IMR-90 (cell line): ENCODE measurements at regions not wholly inside any gene's neighbourhood (a gene's known extent, or its start where the extent isn't known, plus 50 kb on each side); places are given as distances from the start of the nearest gene placed in this dataset.

ENCODE experiments used
- ATAC-seq: fragments of 200-7000 bp; cut with Tn5 transposase; 2 replicates; pipeline ENCODE4 v1.9.1; 2020; ENCODE audit warnings: low read depth, mild to moderate bottlenecking, moderate library complexity
- BruUV-seq: library from RNA; stranded (reverse); fragments of 400-500 nt; replicated peaks from 2 replicates; lab custom pipeline; 2021; lab: Mats Ljungman, UMichigan
- CTCF ChIA-PET: fragments of 300-600 bp; formaldehyde crosslinking; extraction: SDS; loops from one replicate; lab custom pipeline; 2021; ENCODE audit warnings: antibody characterized with exemption; lab: Yijun Ruan, JAX
- POLR2A ChIA-PET: fragments of 300-600 bp; sonication (Branson Sonifier 250); formaldehyde crosslinking; loops from one replicate; lab custom pipeline; 2022; ENCODE audit warnings: antibody characterized with exemption; ENCODE audit not compliant: unreplicated experiment; lab: Charles Lee
- DNase-seq: peaks from one replicate; pipeline ENCODE4 v3.0.0; 2013
- H2AFZ ChIP-seq: replicated peaks from 2 replicates; pipeline ENCODE3; 2013; ENCODE audit warnings: low read length, mild to moderate bottlenecking; ENCODE audit not compliant: poor library complexity
- H2AK5ac ChIP-seq: 2 replicates; pipeline ENCODE4 v1.6.1; 2013; ENCODE audit warnings: low read depth, low read length, inconsistent platforms
- H2AK9ac ChIP-seq: replicated peaks from 2 replicates; pipeline ENCODE3; 2013; ENCODE audit warnings: mild to moderate bottlenecking, low read depth, low read length, moderate library complexity; ENCODE audit not compliant: poor library complexity
- H2BK120ac ChIP-seq: 2 replicates; pipeline ENCODE4 v1.6.1; 2013; ENCODE audit warnings: low read depth, low read length, inconsistent platforms
- H2BK15ac ChIP-seq: 3 replicates; pipeline ENCODE4 v1.6.1; 2013; ENCODE audit warnings: low read depth, low read length, inconsistent platforms
- H2BK20ac ChIP-seq: 2 replicates; pipeline ENCODE4 v1.6.1; 2013; ENCODE audit warnings: low read depth, mild to moderate bottlenecking, inconsistent platforms, low read length, moderate library complexity
- H2BK5ac ChIP-seq: 2 replicates; pipeline ENCODE4 v1.6.1; 2013; ENCODE audit warnings: mild to moderate bottlenecking, low read depth, low read length, inconsistent platforms; ENCODE audit not compliant: poor library complexity, severe bottlenecking
- H3K14ac ChIP-seq: replicated peaks from 2 replicates; pipeline ENCODE4 v1.6.1; 2013; ENCODE audit warnings: low read depth, low read length, inconsistent platforms
- H3K18ac ChIP-seq: 2 replicates; pipeline ENCODE4 v1.6.1; 2013; ENCODE audit warnings: low read depth, low read length, control low read depth
- H3K23ac ChIP-seq: 2 replicates; pipeline ENCODE4 v1.6.1; 2013; ENCODE audit warnings: low read depth, low read length, inconsistent platforms
- H3K27ac ChIP-seq: 2 replicates; pipeline ENCODE4 v1.5.1; 2013; ENCODE audit warnings: mild to moderate bottlenecking, control low read depth, low read length; ENCODE audit not compliant: insufficient read depth
- H3K27me3 ChIP-seq: 2 replicates; pipeline ENCODE4 v1.6.1; 2013; ENCODE audit warnings: low read length; ENCODE audit not compliant: control insufficient read depth, insufficient read depth
- H3K36me3 ChIP-seq: 2 replicates; pipeline ENCODE4 v1.6.1; 2013; ENCODE audit warnings: low read length, mixed read lengths; ENCODE audit not compliant: control insufficient read depth, insufficient read depth
- H3K4ac ChIP-seq: 2 replicates; pipeline ENCODE4 v1.6.1; 2013; ENCODE audit warnings: low read depth, low read length, inconsistent platforms
- H3K4me1 ChIP-seq: 2 replicates; pipeline ENCODE4 v1.6.1; 2013; ENCODE audit warnings: low read length, mixed read lengths; ENCODE audit not compliant: control insufficient read depth, insufficient read depth
- H3K4me2 ChIP-seq: 2 replicates; pipeline ENCODE4 v1.6.1; 2013; ENCODE audit warnings: low read depth, mild to moderate bottlenecking, control low read depth, low read length, moderate library complexity
- H3K4me3 ChIP-seq: 2 replicates; pipeline ENCODE4 v1.5.1; 2013; ENCODE audit warnings: low read depth, mild to moderate bottlenecking, control low read depth, low read length, moderate library complexity; ENCODE audit not compliant: insufficient read depth
- H3K56ac ChIP-seq: 2 replicates; pipeline ENCODE4 v1.6.1; 2013; ENCODE audit warnings: low read length, inconsistent platforms; ENCODE audit not compliant: insufficient read depth; ENCODE audit errors: extremely low read depth
- H3K79me1 ChIP-seq, 2 experiments: 2 replicates each; pipeline ENCODE4 v1.6.1; 2013; ENCODE audit warnings: low read length in 2 of 2, inconsistent platforms in 1 of 2, low read depth in 1 of 2
- H3K9ac ChIP-seq: 2 replicates; pipeline ENCODE4 v1.6.1; 2013; ENCODE audit warnings: low read depth, low read length, control low read depth
- H3K9me1 ChIP-seq: 2 replicates; pipeline ENCODE4 v1.6.1; 2013; ENCODE audit warnings: low read length, inconsistent platforms; ENCODE audit not compliant: insufficient read depth
- H3K9me3 ChIP-seq: 2 replicates; pipeline ENCODE4 v1.6.1; 2013; ENCODE audit warnings: low read length; ENCODE audit not compliant: control insufficient read depth, insufficient read depth
- H4K20me1 ChIP-seq: 2 replicates; pipeline ENCODE4 v1.6.1; 2013; ENCODE audit warnings: low read length, inconsistent platforms; ENCODE audit not compliant: insufficient read depth
- H4K5ac ChIP-seq: 2 replicates; pipeline ENCODE4 v1.6.1; 2013; ENCODE audit warnings: mild to moderate bottlenecking, low read depth, low read length, control low read depth
- H4K8ac ChIP-seq, 2 experiments: 2 replicates each; pipeline ENCODE4 v1.6.1; 2013; ENCODE audit warnings: low read depth in 2 of 2, low read length in 2 of 2, control low read depth in 1 of 2, inconsistent platforms in 1 of 2
- H4K91ac ChIP-seq: 2 replicates; pipeline ENCODE4 v1.6.1; 2013; ENCODE audit warnings: low read depth, low read length, inconsistent platforms; ENCODE audit not compliant: insufficient read depth
- CEBPB ChIP-seq: IDR thresholded peaks from 2 replicates; pipeline ENCODE4 v1.6.1; 2012; ENCODE audit warnings: low read depth, low read length, improper control_type of control experiment
- MXI1 ChIP-seq: IDR thresholded peaks from 2 replicates; pipeline ENCODE4 v1.6.1; 2012; ENCODE audit warnings: low read depth, mild to moderate bottlenecking, low read length, moderate library complexity, borderline replicate concordance
- RCOR1 ChIP-seq: IDR thresholded peaks from 2 replicates; pipeline ENCODE4 v1.6.1; 2012; ENCODE audit warnings: mild to moderate bottlenecking, low read length, improper control_type of control experiment; ENCODE audit not compliant: insufficient replicate concordance
- WGBS, 2 experiments: methylation state at CpG; one replicate each; pipeline versions ENCODE4 v1.1.5 to v1.1.7; 2013; ENCODE audit warnings: missing lambda C conversion rate in 2 of 2; ENCODE audit not compliant: insufficient read length in 1 of 2; ENCODE audit errors: extremely low coverage in 2 of 2; 5-methylcytosine and 5-hydroxymethylcytosine counted together
- dilution Hi-C: fragments of 300-500 bp; cut with HindIII; formaldehyde crosslinking; loops from one replicate; pipeline ENCODE4 v1.14.3; 2018; ENCODE audit warnings: low sequenced_read_pairs; ENCODE audit not compliant: unreplicated experiment
- in situ Hi-C: fragments of 300-500 bp; cut with MboI; formaldehyde crosslinking; loops from 3 replicates; pipeline ENCODE4 v1.14.3; 2019; ENCODE audit warnings: low sequenced_read_pairs, inconsistent platforms, mixed read lengths
- intact Hi-C: fragments of 100-400 bp; cut with micrococcal nuclease; formaldehyde crosslinking; loops from 2 replicates; pipeline ENCODE4 v1.10.0; 2022

- H3K9ac ChIP-seq: no peak overlapping the region
- H3K4me1 ChIP-seq: no peaks in the 10 kb centered on the region
- no peak overlapping the region for H2AFZ ChIP-seq
- H2BK120ac ChIP-seq: no peak overlapping the region
- H4K8ac ChIP-seq: no peak overlapping the region
- dilution Hi-C loops (no loop called here), intact Hi-C loops (no loop called here), in situ Hi-C loops (no loop called here)
- no peak overlapping the region for H3K4me2 ChIP-seq
- no TSS peak for BruUV-seq
- H2AK9ac ChIP-seq: no peak overlapping the region
- no peak overlapping the region for H2BK5ac ChIP-seq
- H3K9me3 ChIP-seq: no peaks in the 10 kb centered on the region
- no peaks in the 10 kb centered on the region for H3K9me1 ChIP-seq
- POLR2A ChIA-PET: no interaction called here
- H3K18ac ChIP-seq: no peak overlapping the region
- H2AK5ac ChIP-seq: no peak overlapping the region
- no peak overlapping the region for H4K91ac ChIP-seq
- no peak overlapping the region for H2BK15ac ChIP-seq
- no peak overlapping the region for H2BK20ac ChIP-seq
- peak; percentile 65 for TF ChIP-seq CEBPB
- no peak for TF ChIP-seq RCOR1
- no peak for TF ChIP-seq MXI1
- H3K27ac ChIP-seq: no peak overlapping the region
- no peaks in the 10 kb centered on the region for H3K27me3 ChIP-seq
- no peaks in the 10 kb centered on the region for H4K20me1 ChIP-seq
- H3K14ac ChIP-seq: no peak overlapping the region
- H3K79me1 ChIP-seq: no peaks in the 10 kb centered on the region
- no peaks in the 10 kb centered on the region for H3K36me3 ChIP-seq
- CTCF ChIA-PET: interaction anchor here (0.6 kb wide), 1 partner anchor 29 kb away, joined by 3 read pairs; no protein-coding TSS in a partner anchor
- no CpG with 5 or more reads among the region's 1 CpG for WGBS, 2 experiments
- DNase-seq (no peak), ATAC-seq (no peak)
- no peak overlapping the region for H4K5ac ChIP-seq
- no peak overlapping the region for H3K23ac ChIP-seq
- no peak overlapping the region for H3K4ac ChIP-seq
- no peak overlapping the region for H3K56ac ChIP-seq
- no peak overlapping the region for H3K4me3 ChIP-seq
Observed at GRCh38 chr2:192381082-192381481, 186.3 kb upstream of the TMEFF2 start.
